HFFc6 (cell line): ENCODE measurements at regions not wholly inside any gene's neighbourhood (a gene's known extent, or its start where the extent isn't known, plus 50 kb on each side); places are given as distances from the start of the nearest gene placed in this dataset.

Experiments
- DNase-seq: peaks from one replicate; pipeline ENCODE4 v3.0.0-alpha.2; 2018
- H3K27ac Mint-ChIP-seq: 2 replicates; pipeline ENCODE4 v1.8.0; 2020; ENCODE audit warnings: mild to moderate bottlenecking, mixed read lengths
- H3K27me3 Mint-ChIP-seq: 2 replicates; pipeline ENCODE4 v1.8.0; 2021; ENCODE audit warnings: mild to moderate bottlenecking, moderate library complexity, mixed read lengths; ENCODE audit not compliant: insufficient read depth
- H3K36me3 Mint-ChIP-seq: 2 replicates; pipeline ENCODE4 v1.8.0; 2021; ENCODE audit warnings: low read depth, mixed read lengths
- H3K4me1 Mint-ChIP-seq: 2 replicates; pipeline ENCODE4 v1.8.0; 2020; ENCODE audit warnings: low read depth, mixed read lengths
- H3K4me3 Mint-ChIP-seq: 2 replicates; pipeline ENCODE4 v1.8.0; 2020; ENCODE audit warnings: mild to moderate bottlenecking, moderate library complexity, mixed read lengths
- H3K9me3 Mint-ChIP-seq: 2 replicates; pipeline ENCODE4 v1.8.0; 2020; ENCODE audit warnings: mild to moderate bottlenecking, mixed read lengths
- CTCF ChIP-seq: fragments of 200-600 bp; sonication (generic); IDR thresholded peaks from 2 replicates; pipeline ENCODE4 v1.5.0; 2021; ENCODE audit warnings: antibody characterized with exemption, mild to moderate bottlenecking

GRCh38 chrX:20463296-20464075 lies 196.8 kb upstream of the RPS6KA3 start:
- no peaks in the 10 kb centered on the region for H3K27me3 Mint-ChIP-seq

GRCh38 chrX:20461576-20461975 lies 194.9 kb upstream of the RPS6KA3 start:
- peaks cover 4% of the 10 kb centered on the region; the same call in 1 of the 2 replicates for H3K36me3 Mint-ChIP-seq
- TF ChIP-seq CTCF = no peak
- H3K27ac Mint-ChIP-seq = peak overlapping the region; percentile 83
- peak; percentile 28 for DNase-seq
- H3K4me1 Mint-ChIP-seq = peaks cover 21% of the 10 kb centered on the region
- H3K27me3 Mint-ChIP-seq = no peaks in the 10 kb centered on the region
- H3K9me3 Mint-ChIP-seq = no peaks in the 10 kb centered on the region; the same call in 1 of the 2 replicates
- H3K4me3 Mint-ChIP-seq = no peak overlapping the region; the same call in 1 of the 2 replicates

More at GRCh38 chrX:20463296-20464075, 196.8 kb upstream of the RPS6KA3 start:
- Mint-ChIP-seq H3K4me3 (no peak overlapping the region), H3K4me1 (peaks cover 22% of the 10 kb centered on the region), H3K27ac (no peak overlapping the region), H3K9me3 (no peaks in the 10 kb centered on the region; the same call in 1 of the 2 replicates), H3K36me3 (peaks cover 4% of the 10 kb centered on the region; the same call in 1 of the 2 replicates)
- DNase-seq = no peak
- TF ChIP-seq CTCF = no peak

GRCh38 chrX:20461002-20461401 lies 194.3 kb upstream of the RPS6KA3 start:
- TF ChIP-seq CTCF = no peak
- Mint-ChIP-seq H3K36me3 (peaks cover 4% of the 10 kb centered on the region; the same call in 1 of the 2 replicates), H3K4me3 (no peak overlapping the region; the same call in 1 of the 2 replicates), H3K9me3 (no peaks in the 10 kb centered on the region; the same call in 1 of the 2 replicates), H3K27ac (peak overlapping the region; percentile 83), H3K27me3 (no peaks in the 10 kb centered on the region), H3K4me1 (peaks cover 17% of the 10 kb centered on the region)
- DNase-seq = no peak

- no peak for DNase-seq
- Mint-ChIP-seq H3K4me1 (peaks cover 27% of the 10 kb centered on the region), H3K4me3 (no peak overlapping the region), H3K36me3 (no peaks in the 10 kb centered on the region), H3K27me3 (no peaks in the 10 kb centered on the region), H3K27ac (no peak overlapping the region), H3K9me3 (no peaks in the 10 kb centered on the region)
- TF ChIP-seq CTCF = no peak
Measured at GRCh38 chrX:20459410-20460350, 193.0 kb upstream of the RPS6KA3 start.

GRCh38 chrX:20456971-20457370 lies 190.3 kb upstream of the RPS6KA3 start:
- H3K4me1 Mint-ChIP-seq = peaks cover 50% of the 10 kb centered on the region

More at GRCh38 chrX:20456971-20457370, 190.3 kb upstream of the RPS6KA3 start:
- Mint-ChIP-seq H3K36me3 (no peaks in the 10 kb centered on the region), H3K9me3 (no peaks in the 10 kb centered on the region), H3K27me3 (no peaks in the 10 kb centered on the region), H3K4me3 (no peak overlapping the region), H3K27ac (no peak overlapping the region)
- TF ChIP-seq CTCF = no peak
- no peak for DNase-seq
